Astrocyte (in vitro differentiated cells and primary cell): ENCODE measurements at regions not wholly inside any gene's neighbourhood (a gene's known extent, or its start where the extent isn't known, plus 50 kb on each side); places are given as distances from the start of the nearest gene placed in this dataset.

ENCODE experiments used
- CTCF ChIP-seq: IDR thresholded peaks from 2 replicates; pipeline ENCODE4 v1.5.1; 2011; ENCODE audit warnings: low read depth, mild to moderate bottlenecking, inconsistent platforms, low read length, moderate library complexity; ENCODE audit not compliant: insufficient read depth
- EZH2 ChIP-seq: IDR thresholded peaks from 2 replicates; pipeline ENCODE4 v1.6.1; 2012; ENCODE audit warnings: mild to moderate bottlenecking, low read length, inconsistent platforms; ENCODE audit not compliant: insufficient read depth

GRCh38 chr10:117656385-117657367 lies 114.1 kb downstream of the EMX2 start:
- TF ChIP-seq CTCF (no peak), EZH2 (no peak)
